Neuronal stem cell (in vitro differentiated cells): ENCODE measurements at regions not wholly inside any gene's neighbourhood (a gene's known extent, or its start where the extent isn't known, plus 50 kb on each side); places are given as distances from the start of the nearest gene placed in this dataset.

ENCODE experiments used
- DNase-seq: peaks from one replicate; pipeline ENCODE4 v3.0.0-alpha.2; 2013; ENCODE audit warnings: low spot score
- H2AFZ ChIP-seq: one replicate; pipeline ENCODE4 v1.6.1; 2013; ENCODE audit warnings: mild to moderate bottlenecking, low read length, inconsistent platforms
- H2AK5ac ChIP-seq: 2 replicates; pipeline ENCODE4 v1.6.1; 2013; ENCODE audit warnings: low read depth, mild to moderate bottlenecking, inconsistent platforms, low read length, moderate library complexity, mixed read lengths
- H2BK120ac ChIP-seq: 2 replicates; pipeline ENCODE4 v1.6.1; 2013; ENCODE audit warnings: low read depth, mild to moderate bottlenecking, inconsistent platforms, low read length, moderate library complexity, mixed read lengths
- H2BK12ac ChIP-seq: one replicate; pipeline ENCODE4 v1.6.1; 2013; ENCODE audit warnings: low read length, inconsistent platforms
- H2BK15ac ChIP-seq: 2 replicates; pipeline ENCODE4 v1.6.1; 2013; ENCODE audit warnings: mild to moderate bottlenecking, low read length, inconsistent platforms, mixed read lengths
- H2BK5ac ChIP-seq: one replicate; pipeline ENCODE4 v1.6.1; 2013; ENCODE audit warnings: inconsistent platforms, mild to moderate bottlenecking, low read length, moderate library complexity
- H3K14ac ChIP-seq: one replicate; pipeline ENCODE4 v1.6.1; 2013; ENCODE audit warnings: low read length, inconsistent platforms
- H3K18ac ChIP-seq: 2 replicates; pipeline ENCODE4 v1.6.1; 2013; ENCODE audit warnings: low read length, inconsistent platforms
- H3K23ac ChIP-seq: 2 replicates; pipeline ENCODE4 v1.6.1; 2013; ENCODE audit warnings: low read depth, mild to moderate bottlenecking, mixed read lengths, low read length, inconsistent platforms; ENCODE audit not compliant: poor library complexity
- H3K27ac ChIP-seq: replicated peaks from 3 replicates; pipeline ENCODE4 v1.5.1; 2013; ENCODE audit warnings: low read length, inconsistent platforms
- H3K27me3 ChIP-seq, 3 experiments: 2 replicates each; pipeline ENCODE4 v1.6.1; 2013; ENCODE audit warnings: low read length in 3 of 3, mild to moderate bottlenecking in 2 of 3, inconsistent platforms in 1 of 3, low read depth in 1 of 3, mixed read lengths in 1 of 3, moderate library complexity in 1 of 3; ENCODE audit not compliant: control insufficient read depth in 3 of 3, insufficient read depth in 3 of 3
- H3K36me3 ChIP-seq, 2 donors: replicated peaks in 1 of 2; 2 replicates each; pipeline ENCODE4 v1.6.1; 2013; ENCODE audit warnings: low read length in 2 of 2; ENCODE audit not compliant: control insufficient read depth in 2 of 2, insufficient read depth in 2 of 2
- H3K4ac ChIP-seq: 2 replicates; pipeline ENCODE4 v1.6.1; 2013; ENCODE audit warnings: inconsistent platforms, mild to moderate bottlenecking, low read length, moderate library complexity
- H3K4me1 ChIP-seq, 2 donors: 1 replicate in 1 of 2; 2 replicates in 1 of 2; pipeline ENCODE4 v1.6.1; 2013; ENCODE audit warnings: low read length in 2 of 2, low read depth in 1 of 2; ENCODE audit not compliant: control insufficient read depth in 2 of 2, insufficient read depth in 1 of 2
- H3K4me2 ChIP-seq: one replicate; pipeline ENCODE4 v1.6.1; 2013; ENCODE audit warnings: mild to moderate bottlenecking, low read length, inconsistent platforms; ENCODE audit not compliant: insufficient read depth, poor library complexity, severe bottlenecking
- H3K4me3 ChIP-seq, 2 donors: 2 replicates each; pipeline ENCODE4 v1.5.1; 2013; ENCODE audit warnings: low read length in 2 of 2, mild to moderate bottlenecking in 2 of 2, inconsistent platforms in 1 of 2, moderate library complexity in 1 of 2
- H3K79me1 ChIP-seq: one replicate; pipeline ENCODE4 v1.6.1; 2013; ENCODE audit warnings: low read depth, mild to moderate bottlenecking, inconsistent platforms, low read length, moderate library complexity
- H3K9ac ChIP-seq: one replicate; pipeline ENCODE4 v1.6.1; 2013; ENCODE audit warnings: mild to moderate bottlenecking, low read depth, low read length, inconsistent platforms; ENCODE audit not compliant: poor library complexity
- H3K9me3 ChIP-seq, 2 donors: replicated peaks in 1 of 2; 2 replicates each; pipeline versions ENCODE3 to v1.6.1; 2013; ENCODE audit warnings: low read length in 2 of 2, mild to moderate bottlenecking in 2 of 2, inconsistent platforms in 1 of 2, low read depth in 1 of 2, mixed read lengths in 1 of 2, moderate library complexity in 1 of 2; ENCODE audit not compliant: control insufficient read depth in 2 of 2, insufficient read depth in 1 of 2
- H4K8ac ChIP-seq: one replicate; pipeline ENCODE4 v1.6.1; 2013; ENCODE audit warnings: low read depth, mild to moderate bottlenecking, inconsistent platforms, low read length, moderate library complexity
- H4K91ac ChIP-seq: one replicate; pipeline ENCODE4 v1.6.1; 2013; ENCODE audit warnings: low read length, low read depth, mild to moderate bottlenecking, inconsistent platforms; ENCODE audit not compliant: poor library complexity
- WGBS, 2 donors: extraction: QIAGEN DNeasy Blood & Tissue Kit; methylation state at CpG; one replicate each; pipeline ENCODE4 v1.1.7; 2013; ENCODE audit warnings: missing lambda C conversion rate in 2 of 2, mixed read lengths in 1 of 2; ENCODE audit not compliant: insufficient read length in 2 of 2, insufficient replicate concordance in 1 of 2; ENCODE audit errors: extremely low coverage in 2 of 2; 5-methylcytosine and 5-hydroxymethylcytosine counted together

DNA sequence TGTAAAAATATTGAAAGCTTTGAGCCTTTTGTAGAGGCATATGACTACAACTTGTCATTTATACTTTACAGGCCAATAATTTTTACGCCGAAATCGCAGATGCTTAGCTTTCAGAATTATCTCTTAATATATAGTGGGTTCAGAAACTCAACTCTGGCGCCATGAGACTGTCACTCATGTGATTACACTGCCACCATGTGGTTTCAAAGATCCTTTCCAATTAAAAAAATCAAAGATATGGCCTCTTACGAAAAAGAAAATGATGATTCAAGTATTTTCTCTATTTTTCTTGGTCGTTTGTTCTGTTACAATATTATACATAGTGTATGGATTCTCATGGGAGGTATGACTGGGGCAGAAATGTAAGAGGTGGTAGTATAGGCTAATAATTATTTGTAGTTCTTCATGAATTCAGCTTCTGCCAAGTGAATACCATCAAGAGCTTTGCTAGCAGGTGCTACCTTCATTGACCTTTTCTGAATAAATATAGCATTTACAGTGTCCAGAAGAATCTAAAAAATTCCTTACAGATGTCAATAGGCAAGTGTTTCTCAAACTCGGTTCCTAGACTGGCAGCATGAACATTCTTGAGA, 751.7 kb upstream of the GOLIM4 start:
- Histone ChIP-seq H3K4ac (no peak overlapping the region), H3K27me3 (no peaks in the 10 kb centered on the region), H2BK5ac (no peak overlapping the region), H2AK5ac (no peak overlapping the region), H2AFZ (no peak overlapping the region), H3K79me1 (no peaks in the 10 kb centered on the region), H3K27ac (no peak overlapping the region), H3K9ac (no peak overlapping the region), H3K4me3 (no peak overlapping the region), H4K8ac (no peak overlapping the region), H2BK12ac (no peak overlapping the region), H3K9me3 (peaks cover 0 to 3% of the 10 kb centered on the region in 2 donors), H3K36me3 (no peaks in the 10 kb centered on the region), H4K91ac (no peak overlapping the region), H3K4me2 (no peak overlapping the region), H2BK120ac (no peak overlapping the region), H2BK15ac (no peak overlapping the region), H3K4me1 (no peaks in the 10 kb centered on the region), H3K18ac (no peak overlapping the region), H3K23ac (no peak overlapping the region), H3K14ac (no peak overlapping the region)
- no CpG with 5 or more reads among the region's 7 CpGs for WGBS, 2 donors
- DNase-seq: peak; percentile 23

DNA sequence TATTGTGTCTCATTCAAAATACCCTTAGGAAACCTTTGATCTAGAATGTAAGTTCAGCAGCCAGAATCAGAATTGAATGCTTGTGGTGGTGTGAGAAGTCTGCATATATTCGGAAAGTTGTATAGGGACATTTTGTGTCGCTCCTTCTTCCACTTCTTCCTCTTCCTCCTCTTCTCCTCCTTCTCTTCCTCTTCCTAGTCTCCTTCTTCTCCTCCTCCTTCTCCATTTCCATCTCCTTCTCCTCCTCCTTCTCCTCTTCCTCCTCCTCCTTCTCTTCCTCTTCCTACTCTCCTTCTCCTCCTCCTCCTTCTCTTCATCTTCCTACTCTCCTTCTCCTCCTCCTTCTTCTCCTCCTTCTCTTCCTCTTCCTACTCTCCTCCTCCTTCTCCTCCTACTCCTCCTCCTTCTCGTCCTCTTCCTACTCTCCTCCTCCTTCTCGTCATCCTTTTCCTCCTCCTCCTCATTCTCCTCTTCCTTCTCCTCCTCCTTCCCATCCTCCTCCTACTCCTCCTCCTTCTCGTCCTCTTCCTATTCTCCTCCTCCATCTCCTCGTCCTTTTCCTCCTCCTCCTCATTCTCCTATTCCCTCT, 749.3 kb upstream of the GOLIM4 start:
- Histone ChIP-seq H2AK5ac (no peak overlapping the region), H3K4me3 (no peak overlapping the region), H2BK5ac (no peak overlapping the region), H3K4me1 (no peaks in the 10 kb centered on the region), H2BK15ac (no peak overlapping the region), H3K4me2 (no peak overlapping the region), H3K4ac (no peak overlapping the region), H3K79me1 (no peaks in the 10 kb centered on the region), H2AFZ (no peak overlapping the region), H3K23ac (no peak overlapping the region), H3K9me3 (no peaks in the 10 kb centered on the region), H3K14ac (no peak overlapping the region), H2BK120ac (no peak overlapping the region), H3K9ac (no peak overlapping the region), H2BK12ac (no peak overlapping the region), H3K27me3 (no peaks in the 10 kb centered on the region), H3K18ac (no peak overlapping the region), H4K8ac (no peak overlapping the region), H3K36me3 (no peaks in the 10 kb centered on the region), H4K91ac (no peak overlapping the region), H3K27ac (no peak overlapping the region)
- no peak for DNase-seq
- 100% methylated on average over 2 to 4 of the region's 6 CpGs for WGBS, 2 donors

DNA sequence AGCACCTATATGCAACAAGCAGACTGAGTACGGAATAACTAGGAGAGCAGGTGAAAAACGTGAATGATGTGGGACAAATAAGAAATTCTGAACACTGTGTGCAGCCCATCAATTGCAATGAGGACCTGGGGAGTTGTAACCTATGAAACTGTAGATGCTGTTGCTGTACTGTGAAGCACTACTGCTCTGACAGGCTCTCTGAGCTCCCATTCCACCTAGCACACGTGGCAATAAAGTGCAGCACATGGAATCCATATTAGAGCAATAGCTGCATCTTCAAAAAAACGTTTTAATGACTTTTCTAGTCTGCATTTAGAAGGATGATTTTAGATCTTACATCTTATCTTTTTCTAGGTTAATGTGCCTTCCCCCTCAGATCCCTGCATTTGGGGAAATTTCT, 748.7 kb upstream of the GOLIM4 start:
- Histone ChIP-seq H3K27ac (no peak overlapping the region), H3K14ac (no peak overlapping the region), H3K18ac (no peak overlapping the region), H3K79me1 (no peaks in the 10 kb centered on the region), H3K4me3 (no peak overlapping the region), H4K8ac (no peak overlapping the region), H2BK12ac (no peak overlapping the region), H3K4me2 (no peak overlapping the region), H3K27me3 (no peaks in the 10 kb centered on the region), H3K36me3 (no peaks in the 10 kb centered on the region), H3K23ac (no peak overlapping the region), H3K4me1 (peaks cover 0 to 3% of the 10 kb centered on the region in 2 donors), H2AK5ac (no peak overlapping the region), H2BK120ac (no peak overlapping the region), H4K91ac (no peak overlapping the region), H3K9me3 (no peaks in the 10 kb centered on the region), H2BK15ac (no peak overlapping the region), H3K9ac (no peak overlapping the region), H2AFZ (no peak overlapping the region), H3K4ac (no peak overlapping the region), H2BK5ac (no peak overlapping the region)
- WGBS, 2 donors: no CpG with 5 or more reads among the region's 4 CpGs
- DNase-seq: no peak

DNA sequence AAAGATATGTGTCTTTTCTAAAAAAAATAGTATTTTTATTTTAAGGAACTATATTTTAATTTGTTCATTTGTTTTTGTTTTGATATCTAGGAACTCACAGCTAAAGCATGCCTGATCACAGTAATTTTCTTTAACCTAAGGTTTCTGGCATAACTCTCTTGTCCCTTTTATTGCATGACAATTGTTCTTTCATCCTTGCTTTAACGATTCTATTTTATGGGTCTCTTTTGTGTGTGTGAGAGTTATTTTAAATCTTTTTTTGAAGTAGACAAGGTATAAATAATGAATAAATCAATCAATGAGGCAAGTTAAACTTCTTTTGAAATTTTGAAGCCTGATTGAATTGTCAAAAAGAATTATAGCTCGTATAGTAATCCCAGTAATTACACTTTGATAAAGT, 747.8 kb upstream of the GOLIM4 start:
- no peak overlapping the region for H2AFZ ChIP-seq
- no peak overlapping the region for H3K18ac ChIP-seq
- H3K9me3 ChIP-seq: no peaks in the 10 kb centered on the region
- no peak overlapping the region for H3K4me2 ChIP-seq
- H2AK5ac ChIP-seq: no peak overlapping the region
- no peak overlapping the region for H4K8ac ChIP-seq
- H3K27ac ChIP-seq: no peak overlapping the region
- no peak overlapping the region for H3K14ac ChIP-seq
- H2BK5ac ChIP-seq: no peak overlapping the region
- DNase-seq: no peak
- H2BK12ac ChIP-seq: no peak overlapping the region
- H3K36me3 ChIP-seq: no peaks in the 10 kb centered on the region
- H4K91ac ChIP-seq: no peak overlapping the region
- no peak overlapping the region for H3K4ac ChIP-seq
- no peak overlapping the region for H3K23ac ChIP-seq
- H3K4me1 ChIP-seq: peaks cover 0 to 4% of the 10 kb centered on the region in 2 donors
- H3K79me1 ChIP-seq: no peaks in the 10 kb centered on the region
- no peak overlapping the region for H3K9ac ChIP-seq
- H3K4me3 ChIP-seq: no peak overlapping the region
- H3K27me3 ChIP-seq: no peaks in the 10 kb centered on the region
- H2BK15ac ChIP-seq: no peak overlapping the region
- H2BK120ac ChIP-seq: no peak overlapping the region
- no CpG with 5 or more reads among the region's 2 CpGs for WGBS, 2 donors
